ENCODE measurements at regions not wholly inside any gene's neighbourhood (a gene's known extent, or its start where the extent isn't known, plus 50 kb on each side); places are given as distances from the start of the nearest gene placed in this dataset.

- Mint-ChIP-seq H3K36me3 (ENCODE audit: insufficient read depth in 1 of 3, low read depth in 3 of 3) (peaks cover 0 to 2% (median 0%) of the 10 kb centered on the region in 3 experiments; a peak in 1 of 7 replicates), H3K27ac (no peak overlapping the region), H3K4me3 (no peak overlapping the region), H3K27me3 (ENCODE audit: low read depth) (no peaks in the 10 kb centered on the region), H3K9me3 (no peaks in the 10 kb centered on the region), H3K4me1 (peaks cover 49% of the 10 kb centered on the region in 2 experiments)
- H3K23me2 ChIP-seq (ENCODE audit: insufficient read length, low read depth, low read length, poor library complexity, severe bottlenecking) = no peaks in the 10 kb centered on the region
- no peak overlapping the region for H4K5ac ChIP-seq (ENCODE audit: insufficient read length, low read depth, low read length)
- H3K18ac ChIP-seq (ENCODE audit: insufficient read length, low read depth, low read length) = no peak overlapping the region
- H3K14ac ChIP-seq (ENCODE audit: insufficient read depth, low read length) = no peak overlapping the region
- H3K9ac ChIP-seq (ENCODE audit: extremely low read depth, insufficient read length, low read length) = no peak overlapping the region
- no peaks in the 10 kb centered on the region for H4K20me1 ChIP-seq (ENCODE audit: control insufficient read depth, insufficient read depth, insufficient read length)
- no CpG with 5 or more reads among the region's 1 CpG for WGBS (ENCODE audit: extremely low coverage, insufficient read length, low lambda C conversion rate)
- H3K79me1 ChIP-seq (ENCODE audit: insufficient read depth, low read depth, low read length, poor library complexity, severe bottlenecking) = no peaks in the 10 kb centered on the region
- no peak overlapping the region for H2BK120ac ChIP-seq (ENCODE audit: low read depth, low read length, poor library complexity, severe bottlenecking)
- H3K27me3 ChIP-seq (ENCODE audit: insufficient read depth, low read length) = no peaks in the 10 kb centered on the region
- no peak overlapping the region for H4K8ac ChIP-seq (replicated peaks; ENCODE audit: insufficient read length, low read depth, low read length)
- H3K4me2 ChIP-seq (ENCODE audit: insufficient read depth, insufficient read length, low read length) = no peak overlapping the region
- no peak overlapping the region for H3K56ac ChIP-seq (ENCODE audit: insufficient read length, low read depth, low read length)
- no peak overlapping the region for H2BK20ac ChIP-seq (ENCODE audit: low read depth, low read length, poor library complexity, severe bottlenecking)
- TF ChIP-seq CTCF (conservative IDR thresholded peaks at IDR 0.05) = no peak
- no peak overlapping the region for H2BK12ac ChIP-seq (ENCODE audit: insufficient read length, low read depth, low read length)
- no peak for DNase-seq
- no peak overlapping the region for H3K4ac ChIP-seq (ENCODE audit: low read depth, low read length)
- H3T11ph ChIP-seq (ENCODE audit: low read length) = no peak overlapping the region
- H2AK5ac ChIP-seq (ENCODE audit: insufficient read length, low read length) = no peak overlapping the region
- no peak overlapping the region for H2AFZ ChIP-seq (ENCODE audit: low read length)
- H3K79me2 ChIP-seq (ENCODE audit: insufficient read depth, low read length) = no peaks in the 10 kb centered on the region
- no peak overlapping the region for H3K23ac ChIP-seq (ENCODE audit: insufficient read length, low read depth, low read length)
- H3K9me3 ChIP-seq (ENCODE audit: control insufficient read depth, low read depth, low read length) = no peaks in the 10 kb centered on the region
- no peak overlapping the region for H2BK5ac ChIP-seq (ENCODE audit: insufficient read length, low read length)
- H2BK15ac ChIP-seq (ENCODE audit: low read depth, low read length) = no peak overlapping the region
- H3K27ac ChIP-seq (ENCODE audit: insufficient read length, low read depth, low read length) = no peak overlapping the region
- no peak overlapping the region for H4K91ac ChIP-seq (ENCODE audit: insufficient read length, low read depth, low read length)
- peaks cover 9% of the 10 kb centered on the region; the same call in 1 of the 2 replicates for H3K4me1 ChIP-seq (ENCODE audit: insufficient read depth, low read length)
Observed at GRCh38 chr13:50452028-50452427, 391.5 kb downstream of the DLEU7 start.

Measured in H9 (cell line).